ENCODE measurements at regions not wholly inside any gene's neighbourhood (a gene's known extent, or its start where the extent isn't known, plus 50 kb on each side); places are given as distances from the start of the nearest gene placed in this dataset.

- no peaks in the 10 kb centered on the region for H4K20me1 ChIP-seq (replicated peaks; ENCODE audit: control insufficient read depth, extremely low read depth, insufficient read depth, low read length)
- no peaks in the 10 kb centered on the region for H3K9me1 ChIP-seq (replicated peaks; ENCODE audit: control insufficient read depth, extremely low read depth, insufficient read depth, low read length)
- BruUV-seq (replicated peaks), result no TSS peak
- no peak overlapping the region for H3K4me2 ChIP-seq (ENCODE audit: insufficient read depth, low read length)
- no peak overlapping the region for H3K4me3 ChIP-seq (replicated peaks in 1 of 3; ENCODE audit: insufficient read depth in 1 of 3, low read depth in 1 of 3, low read length in 3 of 3)
- H3K36me3 ChIP-seq (ENCODE audit: control insufficient read depth in 2 of 2, extremely low read depth in 1 of 2, insufficient read depth in 2 of 2, low read length in 2 of 2), result no peaks in the 10 kb centered on the region
- TF ChIP-seq, protein P1, sequence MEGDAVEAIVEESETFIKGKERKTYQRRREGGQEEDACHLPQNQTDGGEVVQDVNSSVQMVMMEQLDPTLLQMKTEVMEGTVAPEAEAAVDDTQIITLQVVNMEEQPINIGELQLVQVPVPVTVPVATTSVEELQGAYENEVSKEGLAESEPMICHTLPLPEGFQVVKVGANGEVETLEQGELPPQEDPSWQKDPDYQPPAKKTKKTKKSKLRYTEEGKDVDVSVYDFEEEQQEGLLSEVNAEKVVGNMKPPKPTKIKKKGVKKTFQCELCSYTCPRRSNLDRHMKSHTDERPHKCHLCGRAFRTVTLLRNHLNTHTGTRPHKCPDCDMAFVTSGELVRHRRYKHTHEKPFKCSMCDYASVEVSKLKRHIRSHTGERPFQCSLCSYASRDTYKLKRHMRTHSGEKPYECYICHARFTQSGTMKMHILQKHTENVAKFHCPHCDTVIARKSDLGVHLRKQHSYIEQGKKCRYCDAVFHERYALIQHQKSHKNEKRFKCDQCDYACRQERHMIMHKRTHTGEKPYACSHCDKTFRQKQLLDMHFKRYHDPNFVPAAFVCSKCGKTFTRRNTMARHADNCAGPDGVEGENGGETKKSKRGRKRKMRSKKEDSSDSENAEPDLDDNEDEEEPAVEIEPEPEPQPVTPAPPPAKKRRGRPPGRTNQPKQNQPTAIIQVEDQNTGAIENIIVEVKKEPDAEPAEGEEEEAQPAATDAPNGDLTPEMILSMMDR (IDR thresholded peaks at IDR 0.05; ENCODE audit: extremely low read depth in 1 of 2, insufficient read depth in 1 of 2, low read depth in 1 of 2, low read length in 2 of 2), result no peak
- TF ChIP-seq POLR2AphosphoS5 (IDR thresholded peaks at IDR 0.05; ENCODE audit: insufficient read depth, low read depth, low read length) (no peak), GATA2 (IDR thresholded peaks at IDR 0.05; ENCODE audit: insufficient read depth, insufficient read length, low read depth, low read length) (no peak), POLR2A (IDR thresholded peaks at IDR 0.05; ENCODE audit: low read depth, low read length) (no peak), MYC (IDR thresholded peaks at IDR 0.05; ENCODE audit: low read depth, low read length) (no peak), JUN (IDR thresholded peaks at IDR 0.05; ENCODE audit: borderline replicate concordance, insufficient read depth, insufficient read length, low read depth) (no peak), EZH2 (IDR thresholded peaks at IDR 0.05; ENCODE audit: borderline replicate concordance, low read depth, low read length, severe bottlenecking) (no peak), MAX (IDR thresholded peaks at IDR 0.05; ENCODE audit: insufficient read depth, insufficient read length) (no peak), FOS (IDR thresholded peaks at IDR 0.05; ENCODE audit: borderline replicate concordance, insufficient read depth, low read length) (no peak)
- dilution Hi-C loops (cut with MboI; ENCODE audit: extremely low pct_ligation_motif_present, low sequenced_read_pairs) (no loop called here), intact Hi-C loops (cut with micrococcal nuclease) (no loop called here)
- no peak overlapping the region for H3K27ac ChIP-seq (ENCODE audit: insufficient read depth, low read depth, low read length)
- peaks cover 3% of the 10 kb centered on the region for H3K9me3 ChIP-seq (replicated peaks; ENCODE audit: control insufficient read depth, insufficient read depth, low read length)
- no peak overlapping the region for H3K9ac ChIP-seq (replicated peaks; ENCODE audit: extremely low read depth, insufficient read depth, low read length)
- POLR2A ChIA-PET, result no interaction called here
- no peak for FAIRE-seq
- no peaks in the 10 kb centered on the region for H3K27me3 ChIP-seq (ENCODE audit: control insufficient read depth in 2 of 2, insufficient read depth in 2 of 2, low read length in 2 of 2)
- no peak overlapping the region for H2AFZ ChIP-seq (ENCODE audit: low read depth, low read length)
- no peaks in the 10 kb centered on the region for H3K79me2 ChIP-seq (ENCODE audit: control insufficient read depth, insufficient read depth, low read length)
- DNase-seq (ENCODE audit: low read depth, low spot score), result no peak
- CTCF ChIA-PET, result no interaction called here
- no peaks in the 10 kb centered on the region for H3K4me1 ChIP-seq (ENCODE audit: control insufficient read depth, extremely low read depth, insufficient read depth, low read length)
Measured at GRCh38 chr5:29796013-29796412, 1397.5 kb upstream of the CDH6 start.

Measured in endothelial cell of umbilical vein (primary cell).